Prostate gland (tissue), 2 donors: ENCODE measurements at regions not wholly inside any gene's neighbourhood (a gene's known extent, or its start where the extent isn't known, plus 50 kb on each side); places are given as distances from the start of the nearest gene placed in this dataset.

Experiments used
- DNase-seq: peaks from one replicate; pipeline ENCODE4 v3.0.0-alpha.2; 2019; ENCODE audit warnings: low spot score
- H3K27ac ChIP-seq, 2 donors: fragments of 200-600 bp; sonication (generic); 2 replicates each; pipeline ENCODE4 v1.5.1; 2017 to 2019
- H3K27me3 ChIP-seq: fragments of 200-600 bp; sonication (generic); replicated peaks from 2 replicates; pipeline ENCODE4 v1.5.1; 2019; ENCODE audit not compliant: insufficient read depth
- H3K36me3 ChIP-seq, 2 donors: fragments of 200-600 bp; sonication (generic); 1 replicate in 1 of 2; 2 replicates in 1 of 2; pipeline versions ENCODE4 v1.5.1 to v1.8.1; 2017 to 2019
- H3K4me1 ChIP-seq: fragments of 200-600 bp; sonication (generic); replicated peaks from 2 replicates; pipeline ENCODE4 v1.5.1; 2019
- H3K4me3 ChIP-seq, 2 donors: fragments of 200-600 bp; sonication (generic); 2 replicates each; pipeline ENCODE4 v1.5.1; 2017 to 2019
- H3K9me3 ChIP-seq: fragments of 200-600 bp; sonication (generic); 2 replicates; pipeline ENCODE4 v1.5.1; 2017
- POLR2A ChIP-seq: fragments of 450-650 bp; IDR thresholded peaks from one replicate; pipeline ENCODE4 v1.6.1; 2016; ENCODE audit warnings: antibody characterized with exemption, mild to moderate bottlenecking
- POLR2AphosphoS5 ChIP-seq: sonication (generic); formaldehyde crosslinking; IDR thresholded peaks from one replicate; pipeline ENCODE4 v1.6.1; 2017; ENCODE audit warnings: antibody characterized with exemption
- WGBS: methylation state at CpG from one replicate; pipeline ENCODE4 v1.1.5; 2018; 5-methylcytosine and 5-hydroxymethylcytosine counted together
- intact Hi-C: fragments of 100-400 bp; cut with DNase I; formaldehyde crosslinking; loops from one replicate; pipeline ENCODE4 v1.14.2; 2022
- TF ChIP-seq, protein P1 (sequence below), 4 experiments: fragments of 200-600 bp in 2 of 4; fragments of 450-650 bp in 2 of 4; sonication (generic) in 2 of 4; IDR thresholded peaks; 1 replicate in 3 of 4; 2 replicates in 1 of 4; pipeline ENCODE4 v1.5.1; 2016 to 2019; ENCODE audit warnings: antibody characterized with exemption in 4 of 4, mild to moderate bottlenecking in 2 of 4, moderate library complexity in 2 of 4

GRCh38 chr10:27364028-27364427 is 123.4 kb upstream of the ACBD5 start:
- Histone ChIP-seq H3K27ac (no peak overlapping the region), H3K4me1 (no peaks in the 10 kb centered on the region), H3K27me3 (no peaks in the 10 kb centered on the region), H3K4me3 (no peak overlapping the region), H3K36me3 (no peaks in the 10 kb centered on the region), H3K9me3 (no peaks in the 10 kb centered on the region)
- intact Hi-C loops, result loop anchor here (5.0 kb wide), 1 partner anchor 142 kb away; no protein-coding TSS in a partner anchor
- WGBS, result 69% methylated on average over 8 of the region's 8 CpGs
- no peak for DNase-seq
- TF ChIP-seq POLR2A, result no peak
- TF ChIP-seq POLR2AphosphoS5, result no peak
- TF ChIP-seq, protein P1, sequence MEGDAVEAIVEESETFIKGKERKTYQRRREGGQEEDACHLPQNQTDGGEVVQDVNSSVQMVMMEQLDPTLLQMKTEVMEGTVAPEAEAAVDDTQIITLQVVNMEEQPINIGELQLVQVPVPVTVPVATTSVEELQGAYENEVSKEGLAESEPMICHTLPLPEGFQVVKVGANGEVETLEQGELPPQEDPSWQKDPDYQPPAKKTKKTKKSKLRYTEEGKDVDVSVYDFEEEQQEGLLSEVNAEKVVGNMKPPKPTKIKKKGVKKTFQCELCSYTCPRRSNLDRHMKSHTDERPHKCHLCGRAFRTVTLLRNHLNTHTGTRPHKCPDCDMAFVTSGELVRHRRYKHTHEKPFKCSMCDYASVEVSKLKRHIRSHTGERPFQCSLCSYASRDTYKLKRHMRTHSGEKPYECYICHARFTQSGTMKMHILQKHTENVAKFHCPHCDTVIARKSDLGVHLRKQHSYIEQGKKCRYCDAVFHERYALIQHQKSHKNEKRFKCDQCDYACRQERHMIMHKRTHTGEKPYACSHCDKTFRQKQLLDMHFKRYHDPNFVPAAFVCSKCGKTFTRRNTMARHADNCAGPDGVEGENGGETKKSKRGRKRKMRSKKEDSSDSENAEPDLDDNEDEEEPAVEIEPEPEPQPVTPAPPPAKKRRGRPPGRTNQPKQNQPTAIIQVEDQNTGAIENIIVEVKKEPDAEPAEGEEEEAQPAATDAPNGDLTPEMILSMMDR (IDR thresholded peaks at IDR 0.05), result no peak

DNA sequence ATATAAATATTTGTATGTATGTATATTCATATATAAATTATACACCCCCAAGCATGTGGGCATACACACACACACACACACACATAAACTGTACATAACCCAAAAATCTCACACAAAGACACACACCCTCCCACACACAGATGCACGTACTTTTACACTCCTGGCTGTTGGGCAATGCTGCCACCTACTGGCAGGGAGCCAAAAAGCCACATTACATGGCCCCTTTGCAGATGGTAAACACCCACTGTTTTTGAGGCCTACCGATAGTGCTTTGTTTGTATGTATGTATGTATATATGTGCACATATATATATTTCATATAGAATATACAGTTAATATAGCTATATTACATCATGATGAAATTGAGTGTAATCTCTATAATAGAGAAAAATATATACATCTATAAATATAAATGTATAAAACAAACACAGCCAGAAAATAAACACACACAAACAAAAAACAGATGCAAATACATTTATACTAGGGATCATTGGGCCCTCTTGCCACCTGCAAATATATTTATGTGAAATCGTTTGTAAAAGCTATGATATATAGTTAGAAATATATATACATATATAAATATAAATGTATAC is 120.1 kb upstream of the ACBD5 start:
- TF ChIP-seq POLR2A (no peak), POLR2AphosphoS5 (peak; percentile 19)
- TF ChIP-seq, protein P1 (IDR thresholded peaks at IDR 0.05), result peak; percentile 20 to 67 (median 62)
- Histone ChIP-seq H3K27me3 (no peaks in the 10 kb centered on the region), H3K36me3 (no peaks in the 10 kb centered on the region), H3K4me1 (no peaks in the 10 kb centered on the region), H3K9me3 (no peaks in the 10 kb centered on the region), H3K27ac (no peak overlapping the region), H3K4me3 (no peak overlapping the region)
- 15% methylated on average over 3 of the region's 3 CpGs for WGBS
- intact Hi-C loops, result loop anchor here (5.0 kb wide), 1 partner anchor 138 kb away; no protein-coding TSS in a partner anchor
- DNase-seq, result peak; percentile 69

DNA sequence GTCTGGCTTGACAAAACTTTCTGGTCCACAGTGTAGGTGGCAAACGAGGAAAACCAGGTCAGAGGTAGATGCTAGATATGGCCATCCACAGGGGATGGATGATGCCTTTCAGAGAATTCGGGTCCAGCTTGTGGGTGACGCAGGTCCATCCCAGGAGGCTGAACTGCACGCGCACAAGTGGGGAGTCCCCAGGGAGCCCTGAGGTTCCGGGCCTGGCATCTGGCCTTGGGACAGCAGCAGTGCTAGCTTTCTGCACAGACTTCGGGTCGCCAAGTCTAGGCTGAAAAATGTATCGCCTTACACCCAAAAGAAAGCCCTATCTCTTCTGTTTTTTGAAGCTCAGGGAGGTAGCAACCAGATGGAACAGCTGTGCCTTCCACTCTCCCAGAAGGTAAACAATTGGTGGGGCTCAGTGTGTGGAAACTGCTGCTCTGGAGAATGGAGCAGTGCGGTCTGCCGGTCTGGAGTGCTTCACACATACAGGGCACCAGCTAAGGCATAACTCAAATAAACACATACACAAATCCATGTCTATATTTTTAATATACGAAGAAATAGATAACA is 119.3 kb upstream of the ACBD5 start:
- no peaks in the 10 kb centered on the region for H3K36me3 ChIP-seq
- H3K9me3 ChIP-seq, result no peaks in the 10 kb centered on the region
- intact Hi-C loops, result loop anchor here (5.0 kb wide), 1 partner anchor 138 kb away; no protein-coding TSS in a partner anchor
- DNase-seq, result no peak
- TF ChIP-seq POLR2AphosphoS5 (no peak), POLR2A (no peak)
- TF ChIP-seq, protein P1 (IDR thresholded peaks at IDR 0.05), result no peak
- no peaks in the 10 kb centered on the region for H3K4me1 ChIP-seq
- WGBS, result 80% methylated on average over 12 of the region's 12 CpGs
- H3K27me3 ChIP-seq, result no peaks in the 10 kb centered on the region
- no peak overlapping the region for H3K4me3 ChIP-seq
- no peak overlapping the region for H3K27ac ChIP-seq

DNA sequence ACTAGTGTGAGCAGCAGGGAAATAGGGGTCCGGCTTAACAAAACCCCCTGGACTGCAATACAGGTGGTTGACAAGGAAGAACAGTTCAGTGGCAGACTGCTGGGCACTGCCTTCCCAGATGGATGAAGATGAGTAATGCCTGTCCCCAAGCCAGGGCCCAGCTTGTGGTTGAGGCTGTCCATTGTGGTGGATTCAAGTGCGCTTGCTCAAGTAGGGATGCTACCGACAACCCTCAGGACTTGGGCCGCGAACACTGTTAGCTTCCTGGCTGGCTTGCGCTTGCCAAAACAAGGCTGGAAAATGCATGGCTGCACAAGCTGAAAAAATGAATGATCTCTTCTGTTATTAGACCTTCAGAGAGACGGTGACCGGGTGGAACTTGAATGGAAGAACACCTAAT is 116.1 kb upstream of the ACBD5 start:
- Histone ChIP-seq H3K4me3 (no peak overlapping the region), H3K27me3 (no peaks in the 10 kb centered on the region), H3K4me1 (no peaks in the 10 kb centered on the region), H3K36me3 (no peaks in the 10 kb centered on the region), H3K27ac (no peak overlapping the region), H3K9me3 (no peaks in the 10 kb centered on the region)
- no peak for DNase-seq
- 92% methylated on average over 8 of the region's 8 CpGs for WGBS
- intact Hi-C loops, result no loop called here
- TF ChIP-seq, protein P1 (IDR thresholded peaks at IDR 0.05), result no peak
- TF ChIP-seq POLR2AphosphoS5, result no peak
- no peak for TF ChIP-seq POLR2A
